Muscle layer of duodenum (tissue), 2 donors: ENCODE measurements at regions not wholly inside any gene's neighbourhood (a gene's known extent, or its start where the extent isn't known, plus 50 kb on each side); places are given as distances from the start of the nearest gene placed in this dataset.

Experiments used
- H3K27ac ChIP-seq: one replicate; pipeline ENCODE4 v1.7.0; 2013; ENCODE audit warnings: mild to moderate bottlenecking, low read length
- H3K27me3 ChIP-seq: one replicate; pipeline ENCODE4 v1.7.0; 2013; ENCODE audit warnings: low read depth, mild to moderate bottlenecking, control low read depth, low read length
- H3K36me3 ChIP-seq, 2 donors: one replicate each; pipeline ENCODE4 v1.7.0; 2013; ENCODE audit warnings: low read length in 2 of 2, control low read depth in 1 of 2, mild to moderate bottlenecking in 1 of 2; ENCODE audit not compliant: insufficient read depth in 2 of 2, control insufficient read depth in 1 of 2
- H3K4me1 ChIP-seq, 2 donors: one replicate each; pipeline ENCODE4 v1.7.0; 2013; ENCODE audit warnings: low read length in 2 of 2, mild to moderate bottlenecking in 2 of 2, control low read depth in 1 of 2, moderate library complexity in 1 of 2; ENCODE audit not compliant: insufficient read depth in 2 of 2, control insufficient read depth in 1 of 2
- H3K4me3 ChIP-seq, 2 donors: one replicate each; pipeline ENCODE4 v1.7.0; 2013; ENCODE audit warnings: low read length in 2 of 2, low read depth in 1 of 2, mild to moderate bottlenecking in 1 of 2
- H3K9me3 ChIP-seq, 2 donors: one replicate each; pipeline ENCODE4 v1.7.0; 2013; ENCODE audit warnings: low read length in 2 of 2, control low read depth in 1 of 2, mild to moderate bottlenecking in 1 of 2; ENCODE audit not compliant: control insufficient read depth in 1 of 2
- donor health status: healthy.

DNA sequence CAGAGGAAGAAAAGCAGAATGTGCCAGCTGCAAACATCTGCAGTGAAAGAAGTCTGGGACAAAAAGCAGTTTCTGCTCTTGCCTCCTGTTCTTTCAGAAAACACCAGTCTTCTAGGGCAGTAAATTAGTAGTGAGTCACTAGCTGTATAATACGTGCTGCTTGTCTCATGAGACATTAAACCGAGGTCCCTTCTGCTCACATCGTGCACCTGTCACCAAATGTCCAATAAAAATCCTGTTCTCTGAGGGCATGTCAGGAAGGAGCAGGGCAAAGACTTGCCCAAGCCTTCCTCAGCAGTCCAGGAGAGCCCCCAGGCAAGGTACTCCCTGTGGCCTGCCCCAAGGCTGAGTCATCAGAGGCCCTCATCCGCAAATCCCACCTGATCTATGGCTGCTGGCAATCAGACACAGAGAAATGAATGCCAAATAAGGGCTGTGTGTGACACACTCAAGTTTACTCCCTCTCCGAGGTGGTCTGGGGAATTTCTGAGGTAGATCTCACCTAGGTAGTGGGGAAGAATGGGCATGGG is 255.3 kb upstream of the SMARCA2 start:
- Histone ChIP-seq H3K27ac (no peak overlapping the region), H3K4me3 (no peak overlapping the region)

DNA sequence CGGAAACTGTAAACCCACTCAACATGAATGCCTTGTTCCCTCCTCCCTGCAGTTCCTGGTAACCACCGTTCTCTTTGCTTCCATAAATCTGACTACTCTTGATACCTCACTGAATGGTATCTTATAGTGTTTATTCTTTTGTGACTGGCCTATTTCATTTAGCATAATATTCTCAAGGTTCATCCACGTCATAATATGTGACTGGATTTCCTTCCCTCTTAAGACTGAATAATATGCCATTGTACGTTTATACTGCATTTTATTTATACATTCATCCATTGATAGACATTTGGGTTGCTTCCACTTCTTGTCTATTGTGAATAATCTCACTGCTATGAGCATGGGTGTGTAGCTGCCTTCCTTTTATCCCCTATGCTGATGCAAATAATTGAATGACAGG is 253.3 kb upstream of the SMARCA2 start:
- no peak overlapping the region for H3K27ac ChIP-seq
- no peaks in the 10 kb centered on the region for H3K9me3 ChIP-seq
- no peak overlapping the region for H3K4me3 ChIP-seq
- no peaks in the 10 kb centered on the region for H3K4me1 ChIP-seq
- no peaks in the 10 kb centered on the region for H3K36me3 ChIP-seq
- no peaks in the 10 kb centered on the region for H3K27me3 ChIP-seq

More for the DNA sequence above, 255.3 kb upstream of the SMARCA2 start:
- H3K27me3 ChIP-seq = no peaks in the 10 kb centered on the region
- no peaks in the 10 kb centered on the region for H3K4me1 ChIP-seq
- no peaks in the 10 kb centered on the region for H3K36me3 ChIP-seq
- H3K9me3 ChIP-seq = no peaks in the 10 kb centered on the region

DNA sequence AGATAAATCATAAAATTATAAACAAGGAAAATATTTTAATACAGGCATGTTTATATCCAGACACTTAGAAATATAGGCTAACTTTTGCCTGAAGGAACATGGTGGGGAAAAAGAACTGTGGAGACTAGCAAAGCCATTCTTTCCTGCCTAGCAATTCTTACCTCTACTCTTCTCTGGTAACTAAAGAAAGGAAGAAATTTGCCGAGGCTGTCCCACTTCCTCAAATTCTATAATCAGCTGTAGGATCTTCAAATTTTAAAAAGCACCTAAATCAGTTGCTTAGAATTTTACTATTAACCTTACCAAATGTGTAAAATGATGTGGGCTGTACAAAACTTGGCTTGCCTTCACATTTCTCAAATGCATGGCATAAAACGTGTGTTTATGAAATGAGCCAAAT is 249.1 kb upstream of the SMARCA2 start:
- no peaks in the 10 kb centered on the region for H3K36me3 ChIP-seq
- no peak overlapping the region for H3K4me3 ChIP-seq
- no peaks in the 10 kb centered on the region for H3K4me1 ChIP-seq
- no peak overlapping the region for H3K27ac ChIP-seq
- H3K27me3 ChIP-seq = no peaks in the 10 kb centered on the region
- peaks cover 0 to 6% of the 10 kb centered on the region in 2 donors for H3K9me3 ChIP-seq

DNA sequence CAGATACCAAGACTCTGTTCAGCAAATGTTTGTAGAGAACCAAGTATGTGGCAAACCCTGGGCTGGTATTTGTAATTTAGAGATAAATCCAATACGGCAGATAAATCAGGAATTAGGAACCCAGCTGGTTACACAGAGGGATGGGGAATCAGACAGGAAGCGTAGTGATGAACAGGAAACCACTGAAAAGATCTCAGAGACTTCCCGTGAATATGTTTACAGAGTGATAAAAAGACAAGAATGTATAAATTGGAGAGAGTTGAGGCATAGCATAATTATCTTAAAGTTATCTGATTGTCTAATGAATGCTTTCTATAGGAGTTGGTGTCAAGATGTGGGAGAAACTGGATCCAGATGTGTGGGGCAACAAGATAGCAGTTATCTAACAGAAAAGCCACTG is 246.6 kb upstream of the SMARCA2 start:
- no peak overlapping the region for H3K27ac ChIP-seq

DNA sequence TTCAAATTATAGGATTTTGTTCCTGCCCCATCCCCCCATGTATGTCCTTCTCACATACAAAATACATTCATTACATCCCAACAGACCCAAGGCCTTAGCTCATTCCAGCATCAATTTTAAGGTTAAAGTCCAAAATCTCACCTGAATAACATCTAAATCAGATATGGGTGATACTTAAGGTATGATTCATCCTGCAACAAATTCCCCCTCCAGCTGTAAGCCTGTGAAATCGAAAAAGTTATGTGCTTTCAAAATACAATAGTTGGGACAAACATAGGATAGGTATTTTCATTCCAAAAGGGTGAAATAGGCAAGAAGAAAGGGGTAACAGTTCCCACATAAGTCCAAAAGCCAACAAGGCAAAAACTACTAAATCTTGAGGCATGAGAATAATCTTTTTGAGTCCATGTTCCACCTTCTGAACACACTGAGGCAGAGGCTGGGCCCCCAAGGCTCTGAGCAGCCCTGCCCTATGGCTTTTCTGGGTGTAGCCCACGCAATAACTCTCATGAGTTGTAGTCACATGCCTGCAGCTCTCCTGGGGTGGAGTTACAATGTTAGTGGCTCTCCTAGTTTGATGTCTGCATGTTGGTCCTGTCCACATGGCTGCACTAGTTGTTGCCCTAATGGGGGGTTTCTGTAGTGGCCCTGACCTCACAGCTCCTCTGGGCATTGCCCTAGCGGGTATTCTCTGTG is 243.9 kb upstream of the SMARCA2 start:
- no peaks in the 10 kb centered on the region for H3K4me1 ChIP-seq

More for the DNA sequence above, 246.6 kb upstream of the SMARCA2 start:
- peaks cover 0 to 7% of the 10 kb centered on the region in 2 donors for H3K9me3 ChIP-seq
- no peaks in the 10 kb centered on the region for H3K4me1 ChIP-seq
- no peaks in the 10 kb centered on the region for H3K27me3 ChIP-seq
- no peaks in the 10 kb centered on the region for H3K36me3 ChIP-seq
- H3K4me3 ChIP-seq = no peak overlapping the region

DNA sequence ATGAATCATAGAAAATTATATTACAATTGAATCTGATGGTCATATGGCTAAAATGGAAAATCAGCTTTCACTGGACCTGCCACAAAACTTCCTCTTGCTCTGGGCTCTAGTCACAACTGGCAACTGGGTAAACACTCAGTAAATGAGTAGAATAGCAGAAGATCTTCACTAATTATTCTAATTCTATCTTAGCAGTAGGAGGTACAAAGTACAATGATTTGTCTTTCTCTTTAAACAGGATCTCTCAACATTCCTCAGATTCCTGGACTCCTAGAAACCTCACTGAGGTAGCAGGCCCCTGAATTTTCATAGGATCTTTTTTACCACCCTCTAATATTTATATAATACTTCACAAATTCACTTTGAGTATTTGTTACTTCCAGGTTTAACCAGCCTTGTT is 239.9 kb upstream of the SMARCA2 start:
- Histone ChIP-seq H3K36me3 (no peaks in the 10 kb centered on the region), H3K4me1 (no peaks in the 10 kb centered on the region), H3K27ac (no peak overlapping the region), H3K9me3 (peaks cover 0 to 7% of the 10 kb centered on the region in 2 donors), H3K4me3 (no peak overlapping the region), H3K27me3 (no peaks in the 10 kb centered on the region)

More for the DNA sequence above, 243.9 kb upstream of the SMARCA2 start:
- H3K36me3 ChIP-seq = no peaks in the 10 kb centered on the region
- H3K27me3 ChIP-seq = no peaks in the 10 kb centered on the region
- no peak overlapping the region for H3K27ac ChIP-seq
- H3K9me3 ChIP-seq = peaks cover 0 to 7% of the 10 kb centered on the region in 2 donors
- H3K4me3 ChIP-seq = no peak overlapping the region

DNA sequence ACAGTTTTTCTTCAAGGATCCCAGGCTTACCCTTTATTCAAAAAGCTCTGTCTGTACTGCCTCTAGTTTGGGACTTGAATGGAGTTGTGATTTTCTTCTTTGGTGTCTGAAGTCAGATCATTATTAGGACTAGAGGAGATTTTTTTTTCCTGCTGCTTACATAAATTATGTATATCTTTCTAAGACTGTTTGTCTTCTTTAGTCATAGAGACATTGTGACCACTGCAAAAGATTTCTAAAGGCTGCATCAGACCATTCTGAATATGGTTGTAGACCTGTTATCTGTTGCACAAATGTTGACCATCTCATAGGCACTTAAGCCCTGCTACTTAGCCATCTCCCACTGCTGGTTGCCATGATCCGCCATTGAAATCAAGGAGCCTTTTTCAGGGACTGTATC is 238.5 kb upstream of the SMARCA2 start:
- Histone ChIP-seq H3K36me3 (no peaks in the 10 kb centered on the region), H3K4me3 (no peak overlapping the region), H3K4me1 (no peaks in the 10 kb centered on the region), H3K27me3 (no peaks in the 10 kb centered on the region), H3K9me3 (no peaks in the 10 kb centered on the region), H3K27ac (no peak overlapping the region)

DNA sequence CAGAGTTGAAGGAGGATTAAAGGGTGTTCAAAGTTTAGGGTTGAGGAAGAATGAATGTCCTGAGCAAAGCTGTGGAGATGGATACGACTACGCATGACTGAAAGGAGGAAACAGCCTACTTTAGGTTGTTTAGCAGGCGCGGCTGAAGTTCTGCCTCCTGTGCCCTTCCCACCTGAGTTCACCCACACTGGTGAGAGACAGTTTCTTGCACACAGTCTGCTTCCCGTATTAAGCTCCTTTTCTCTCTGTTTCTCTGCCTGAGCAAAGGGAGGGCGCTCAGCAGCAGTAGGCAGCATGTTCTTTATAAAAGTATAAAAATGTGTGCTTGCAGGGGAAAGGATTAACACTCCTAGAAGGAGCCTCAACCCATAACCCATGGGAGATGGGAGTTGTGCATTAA is 224.0 kb upstream of the SMARCA2 start:
- Histone ChIP-seq H3K4me3 (no peak overlapping the region), H3K27me3 (no peaks in the 10 kb centered on the region), H3K9me3 (no peaks in the 10 kb centered on the region), H3K36me3 (no peaks in the 10 kb centered on the region), H3K4me1 (no peaks in the 10 kb centered on the region), H3K27ac (no peak overlapping the region)

DNA sequence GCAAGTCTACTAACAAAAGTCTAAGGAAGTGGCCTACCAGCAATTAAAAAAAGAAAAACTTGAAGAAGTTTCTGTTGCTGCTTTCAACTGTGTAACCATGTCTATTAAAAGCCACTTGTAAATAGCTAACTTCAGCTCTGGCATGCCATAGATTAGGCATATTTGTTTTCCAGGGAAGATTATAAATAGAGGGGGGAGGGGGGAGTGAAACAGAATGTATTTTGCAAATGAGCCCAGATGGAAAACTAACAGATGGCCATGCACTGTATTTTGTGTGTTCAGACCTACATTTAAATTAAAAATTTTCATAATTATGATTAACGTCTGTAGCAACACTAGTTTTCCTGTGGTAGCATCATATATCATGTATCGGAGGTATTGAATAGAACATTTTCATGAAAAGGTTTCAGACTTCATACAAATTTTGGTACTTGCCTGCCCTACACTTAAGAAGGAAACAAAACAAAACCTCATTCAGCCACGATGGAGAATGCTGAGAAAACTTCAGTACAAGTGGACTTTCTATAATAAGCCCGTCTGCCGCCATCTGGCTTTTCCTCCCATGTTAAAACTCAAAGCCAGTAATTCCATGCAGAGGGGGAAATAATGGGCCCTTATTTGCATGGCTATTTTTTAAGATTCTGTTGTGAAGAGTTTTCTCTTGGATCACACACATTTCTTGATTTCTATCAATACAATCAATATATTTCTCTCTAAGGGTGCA is 220.4 kb upstream of the SMARCA2 start:
- Histone ChIP-seq H3K36me3 (no peaks in the 10 kb centered on the region), H3K27me3 (no peaks in the 10 kb centered on the region), H3K27ac (no peak overlapping the region), H3K4me3 (no peak overlapping the region), H3K9me3 (no peaks in the 10 kb centered on the region), H3K4me1 (no peaks in the 10 kb centered on the region)

DNA sequence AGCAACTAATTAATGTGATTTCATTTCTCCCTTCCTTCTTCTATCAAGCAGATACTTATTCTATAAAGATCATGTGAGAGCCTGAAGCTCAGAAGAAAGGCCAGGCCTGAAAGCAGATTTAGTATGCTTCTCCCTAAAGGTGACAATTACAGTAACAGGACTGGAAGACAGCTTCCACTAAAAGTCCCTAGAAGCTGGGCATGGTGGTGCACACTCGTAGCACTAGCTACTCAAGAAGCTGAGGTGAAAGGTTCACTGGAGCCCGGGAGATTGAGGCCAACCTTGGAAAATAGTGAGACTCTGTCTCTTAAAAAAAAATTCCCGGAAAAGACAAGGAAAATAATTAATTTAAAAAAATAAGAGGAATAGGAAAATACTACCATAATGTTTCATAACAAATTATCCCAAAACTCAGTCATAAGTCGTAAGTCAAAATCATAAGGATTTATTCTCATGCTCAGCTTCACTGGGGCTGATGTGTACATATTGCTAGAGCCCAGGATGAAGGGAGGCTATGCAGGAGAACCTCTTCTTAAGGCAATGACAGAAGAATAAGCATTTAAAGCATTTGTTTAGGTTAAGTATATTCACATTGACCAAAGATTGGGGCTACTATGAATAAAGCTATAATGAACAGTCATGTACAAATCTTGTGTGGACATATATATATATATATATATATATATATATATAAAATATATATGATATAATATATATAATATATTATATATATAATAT is 210.8 kb upstream of the SMARCA2 start:
- Histone ChIP-seq H3K9me3 (no peaks in the 10 kb centered on the region), H3K4me3 (no peak overlapping the region), H3K27ac (no peak overlapping the region), H3K36me3 (no peaks in the 10 kb centered on the region), H3K4me1 (no peaks in the 10 kb centered on the region), H3K27me3 (no peaks in the 10 kb centered on the region)

DNA sequence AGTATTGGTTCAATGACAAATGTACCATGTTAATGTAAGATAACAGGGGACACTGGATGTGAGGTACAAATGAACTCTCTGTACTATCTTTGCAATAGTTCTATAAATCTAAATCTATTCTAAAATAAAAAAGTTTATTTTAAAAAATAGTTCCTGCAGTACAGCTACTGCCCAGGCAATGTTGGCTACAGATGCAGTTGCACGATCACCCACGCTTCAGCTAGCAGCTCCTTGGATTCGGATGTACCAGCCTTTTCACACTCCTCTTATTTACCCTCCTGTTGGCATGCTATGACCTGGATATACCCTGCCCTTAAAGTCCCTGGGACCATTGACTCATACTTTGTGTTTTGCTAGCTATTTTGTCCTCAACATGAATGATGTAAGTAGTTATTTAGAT is 185.4 kb upstream of the SMARCA2 start:
- H3K27me3 ChIP-seq = no peaks in the 10 kb centered on the region
- no peak overlapping the region for H3K27ac ChIP-seq
- no peak overlapping the region for H3K4me3 ChIP-seq
- no peaks in the 10 kb centered on the region for H3K9me3 ChIP-seq
- no peaks in the 10 kb centered on the region for H3K4me1 ChIP-seq
- H3K36me3 ChIP-seq = no peaks in the 10 kb centered on the region
